GM23338 (cell line): ENCODE measurements at regions not wholly inside any gene's neighbourhood (a gene's known extent, or its start where the extent isn't known, plus 50 kb on each side); places are given as distances from the start of the nearest gene placed in this dataset.

Experiments used
- EZH2 ChIP-seq: fragments of 200-600 bp; sonication (generic); IDR thresholded peaks from one replicate; pipeline ENCODE4 v1.8.0; 2017; ENCODE audit warnings: antibody characterized with exemption, mild to moderate bottlenecking, low read depth; ENCODE audit not compliant: unreplicated experiment
- EZH2phosphoT487 ChIP-seq: fragments of 200-600 bp; sonication (generic); IDR thresholded peaks from one replicate; pipeline ENCODE4 v1.8.1; 2018; ENCODE audit warnings: antibody characterized with exemption; ENCODE audit not compliant: unreplicated experiment
- POLR2AphosphoS5 ChIP-seq: IDR thresholded peaks from 2 replicates; pipeline ENCODE4 v1.6.1; 2016; ENCODE audit warnings: antibody characterized with exemption, low read depth
- TF ChIP-seq, protein P1 (sequence below), 2 experiments: fragments of 200-600 bp in 1 of 2; sonication (generic) in 1 of 2; conservative IDR thresholded peaks; 2 replicates each; pipeline versions ENCODE4 v1.5.1 to v1.6.1; 2016 to 2017; ENCODE audit warnings: antibody characterized with exemption in 2 of 2, low read depth in 2 of 2, mild to moderate bottlenecking in 2 of 2, moderate library complexity in 1 of 2
- TF ChIP-seq, protein P2 (sequence below): IDR thresholded peaks from one replicate; pipeline ENCODE4 v1.6.1; 2018; ENCODE audit warnings: antibody characterized with exemption; ENCODE audit not compliant: unreplicated experiment

GRCh38 chr9:120109242-120109641 is 470.7 kb downstream of the CDK5RAP2 start:
- TF ChIP-seq, protein P1, sequence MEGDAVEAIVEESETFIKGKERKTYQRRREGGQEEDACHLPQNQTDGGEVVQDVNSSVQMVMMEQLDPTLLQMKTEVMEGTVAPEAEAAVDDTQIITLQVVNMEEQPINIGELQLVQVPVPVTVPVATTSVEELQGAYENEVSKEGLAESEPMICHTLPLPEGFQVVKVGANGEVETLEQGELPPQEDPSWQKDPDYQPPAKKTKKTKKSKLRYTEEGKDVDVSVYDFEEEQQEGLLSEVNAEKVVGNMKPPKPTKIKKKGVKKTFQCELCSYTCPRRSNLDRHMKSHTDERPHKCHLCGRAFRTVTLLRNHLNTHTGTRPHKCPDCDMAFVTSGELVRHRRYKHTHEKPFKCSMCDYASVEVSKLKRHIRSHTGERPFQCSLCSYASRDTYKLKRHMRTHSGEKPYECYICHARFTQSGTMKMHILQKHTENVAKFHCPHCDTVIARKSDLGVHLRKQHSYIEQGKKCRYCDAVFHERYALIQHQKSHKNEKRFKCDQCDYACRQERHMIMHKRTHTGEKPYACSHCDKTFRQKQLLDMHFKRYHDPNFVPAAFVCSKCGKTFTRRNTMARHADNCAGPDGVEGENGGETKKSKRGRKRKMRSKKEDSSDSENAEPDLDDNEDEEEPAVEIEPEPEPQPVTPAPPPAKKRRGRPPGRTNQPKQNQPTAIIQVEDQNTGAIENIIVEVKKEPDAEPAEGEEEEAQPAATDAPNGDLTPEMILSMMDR (conservative IDR thresholded peaks at IDR 0.05; ENCODE audit: low read depth in 2 of 2): peak; percentile 68 to 86
- TF ChIP-seq POLR2AphosphoS5: no peak
- TF ChIP-seq, protein P2, sequence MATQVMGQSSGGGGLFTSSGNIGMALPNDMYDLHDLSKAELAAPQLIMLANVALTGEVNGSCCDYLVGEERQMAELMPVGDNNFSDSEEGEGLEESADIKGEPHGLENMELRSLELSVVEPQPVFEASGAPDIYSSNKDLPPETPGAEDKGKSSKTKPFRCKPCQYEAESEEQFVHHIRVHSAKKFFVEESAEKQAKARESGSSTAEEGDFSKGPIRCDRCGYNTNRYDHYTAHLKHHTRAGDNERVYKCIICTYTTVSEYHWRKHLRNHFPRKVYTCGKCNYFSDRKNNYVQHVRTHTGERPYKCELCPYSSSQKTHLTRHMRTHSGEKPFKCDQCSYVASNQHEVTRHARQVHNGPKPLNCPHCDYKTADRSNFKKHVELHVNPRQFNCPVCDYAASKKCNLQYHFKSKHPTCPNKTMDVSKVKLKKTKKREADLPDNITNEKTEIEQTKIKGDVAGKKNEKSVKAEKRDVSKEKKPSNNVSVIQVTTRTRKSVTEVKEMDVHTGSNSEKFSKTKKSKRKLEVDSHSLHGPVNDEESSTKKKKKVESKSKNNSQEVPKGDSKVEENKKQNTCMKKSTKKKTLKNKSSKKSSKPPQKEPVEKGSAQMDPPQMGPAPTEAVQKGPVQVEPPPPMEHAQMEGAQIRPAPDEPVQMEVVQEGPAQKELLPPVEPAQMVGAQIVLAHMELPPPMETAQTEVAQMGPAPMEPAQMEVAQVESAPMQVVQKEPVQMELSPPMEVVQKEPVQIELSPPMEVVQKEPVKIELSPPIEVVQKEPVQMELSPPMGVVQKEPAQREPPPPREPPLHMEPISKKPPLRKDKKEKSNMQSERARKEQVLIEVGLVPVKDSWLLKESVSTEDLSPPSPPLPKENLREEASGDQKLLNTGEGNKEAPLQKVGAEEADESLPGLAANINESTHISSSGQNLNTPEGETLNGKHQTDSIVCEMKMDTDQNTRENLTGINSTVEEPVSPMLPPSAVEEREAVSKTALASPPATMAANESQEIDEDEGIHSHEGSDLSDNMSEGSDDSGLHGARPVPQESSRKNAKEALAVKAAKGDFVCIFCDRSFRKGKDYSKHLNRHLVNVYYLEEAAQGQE: no peak
- no peak for TF ChIP-seq EZH2
- TF ChIP-seq EZH2phosphoT487: no peak
